Activated CD4-positive, alpha-beta T cell treated with anti-CD3 and anti-CD28 coated beads, Interleukin-2, amount 10 ng/mL, durations not matched to agents 24 days and 14 days (primary cell): ENCODE measurements at regions not wholly inside any gene's neighbourhood (a gene's known extent, or its start where the extent isn't known, plus 50 kb on each side); places are given as distances from the start of the nearest gene placed in this dataset.

Source experiments
- DNase-seq: peaks from one replicate; pipeline ENCODE4 v3.0.0; 2022
- H3K27ac Mint-ChIP-seq: one replicate; pipeline ENCODE4 v1.8.0; 2022; ENCODE audit warnings: mild to moderate bottlenecking, mixed read lengths
- H3K27me3 Mint-ChIP-seq: one replicate; pipeline ENCODE4 v1.8.0; 2022; ENCODE audit warnings: mixed read lengths
- H3K36me3 Mint-ChIP-seq: one replicate; pipeline ENCODE4 v1.8.0; 2022; ENCODE audit warnings: low read depth, mild to moderate bottlenecking, mixed read lengths
- H3K4me1 Mint-ChIP-seq: one replicate; pipeline ENCODE4 v1.8.0; 2021; ENCODE audit warnings: mixed read lengths
- H3K4me3 Mint-ChIP-seq: one replicate; pipeline ENCODE4 v1.8.0; 2022; ENCODE audit warnings: mild to moderate bottlenecking, moderate library complexity, mixed read lengths
- H3K9me3 Mint-ChIP-seq: one replicate; pipeline ENCODE4 v1.8.0; 2021; ENCODE audit warnings: mixed read lengths
- intact Hi-C: fragments of 100-400 bp; cut with micrococcal nuclease; formaldehyde crosslinking; loops from one replicate; pipeline ENCODE4 v1.15.1; 2023

DNA sequence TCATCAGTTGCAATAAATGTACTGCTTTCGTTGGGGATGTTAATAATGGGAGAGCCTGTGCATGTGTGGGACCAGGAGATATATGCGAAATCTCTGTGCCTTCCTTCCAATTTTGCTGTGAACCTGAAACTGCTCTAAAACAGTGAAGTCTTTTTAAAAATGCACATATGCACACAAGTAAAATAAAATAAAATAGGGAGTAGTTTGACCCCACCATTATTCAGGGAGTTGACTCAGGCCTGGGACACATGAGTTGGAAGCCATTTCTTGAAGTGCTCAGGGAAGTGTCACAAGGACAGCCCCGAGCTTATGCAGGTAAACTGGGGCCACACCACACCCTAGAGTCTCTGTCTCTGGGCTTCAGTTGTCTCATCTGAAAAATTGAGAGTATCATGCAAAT is 183.1 kb upstream of the POU2AF2 start:
- Mint-ChIP-seq H3K27me3 (no peaks in the 10 kb centered on the region), H3K27ac (no peak overlapping the region), H3K4me3 (no peak overlapping the region), H3K4me1 (no peaks in the 10 kb centered on the region), H3K36me3 (no peaks in the 10 kb centered on the region), H3K9me3 (no peaks in the 10 kb centered on the region)
- intact Hi-C loops: no loop called here
- DNase-seq: no peak

DNA sequence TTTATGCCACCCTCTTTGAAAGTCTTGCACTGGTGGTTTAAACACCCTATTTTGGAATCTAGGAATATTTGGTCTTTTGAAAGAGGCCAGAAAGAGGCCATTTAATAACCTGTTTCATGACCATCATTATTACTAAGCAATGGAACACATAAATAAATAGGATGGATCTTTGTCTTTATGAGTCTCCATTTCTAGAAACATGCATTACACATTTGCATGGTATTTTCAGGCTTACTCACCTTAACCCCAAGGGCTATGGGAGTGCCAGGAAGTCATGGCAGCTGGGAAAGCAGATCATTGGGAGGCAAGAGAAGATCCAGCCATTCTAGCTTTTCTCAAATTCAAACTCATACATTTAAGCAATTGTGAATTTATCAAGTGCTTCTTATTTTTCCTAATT is 185.8 kb upstream of the POU2AF2 start:
- Mint-ChIP-seq H3K9me3 (no peaks in the 10 kb centered on the region), H3K4me1 (no peaks in the 10 kb centered on the region), H3K27me3 (no peaks in the 10 kb centered on the region), H3K36me3 (no peaks in the 10 kb centered on the region), H3K4me3 (no peak overlapping the region), H3K27ac (no peak overlapping the region)
- intact Hi-C loops: no loop called here
- no peak for DNase-seq

DNA sequence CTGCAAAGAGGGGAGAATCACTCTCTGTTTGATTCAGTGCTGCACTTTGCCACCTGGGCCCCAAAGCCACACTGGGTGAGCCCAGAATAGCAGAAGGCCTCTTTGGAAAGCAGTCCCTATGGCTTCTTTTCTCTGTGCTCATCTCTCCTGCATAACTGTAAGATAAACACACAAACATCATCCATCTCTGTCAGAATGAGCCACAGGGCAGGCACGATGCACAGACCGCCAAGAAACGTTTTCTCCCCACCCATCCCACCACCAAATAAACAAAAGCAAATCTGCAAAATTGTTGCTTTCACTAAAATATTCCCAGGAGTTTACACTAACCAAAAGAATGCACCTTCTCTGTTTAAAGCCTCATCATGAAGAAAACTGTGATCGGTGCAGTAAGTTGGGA is 196.4 kb upstream of the POU2AF2 start:
- intact Hi-C loops: no loop called here
- H3K4me1 Mint-ChIP-seq: no peaks in the 10 kb centered on the region

DNA sequence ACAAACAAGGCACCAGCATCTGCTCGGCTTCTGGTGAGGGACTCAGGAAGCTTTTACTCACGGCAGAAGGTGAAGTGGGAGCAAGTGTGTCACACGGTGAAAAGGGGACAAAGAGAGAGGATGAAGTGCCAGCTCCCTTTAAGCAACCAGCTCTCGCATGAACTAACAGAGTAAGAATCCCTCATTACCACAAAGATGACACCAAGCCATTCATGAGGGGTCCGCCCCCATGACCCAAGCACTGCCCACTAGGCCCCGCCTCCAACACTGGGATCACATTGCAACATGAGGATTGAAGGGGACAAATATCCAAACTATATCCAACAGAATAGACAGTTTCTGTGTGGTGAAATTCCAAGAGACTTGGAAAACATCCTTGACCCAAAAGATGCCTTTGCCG is 198.2 kb upstream of the POU2AF2 start:
- Mint-ChIP-seq H3K36me3 (no peaks in the 10 kb centered on the region), H3K27me3 (no peaks in the 10 kb centered on the region), H3K27ac (no peak overlapping the region), H3K4me1 (no peaks in the 10 kb centered on the region), H3K4me3 (no peak overlapping the region), H3K9me3 (no peaks in the 10 kb centered on the region)
- intact Hi-C loops: no loop called here
- no peak for DNase-seq

More for the DNA sequence above, 196.4 kb upstream of the POU2AF2 start:
- Mint-ChIP-seq H3K9me3 (no peaks in the 10 kb centered on the region), H3K36me3 (no peaks in the 10 kb centered on the region), H3K27ac (no peak overlapping the region), H3K4me3 (no peak overlapping the region), H3K27me3 (no peaks in the 10 kb centered on the region)
- no peak for DNase-seq

DNA sequence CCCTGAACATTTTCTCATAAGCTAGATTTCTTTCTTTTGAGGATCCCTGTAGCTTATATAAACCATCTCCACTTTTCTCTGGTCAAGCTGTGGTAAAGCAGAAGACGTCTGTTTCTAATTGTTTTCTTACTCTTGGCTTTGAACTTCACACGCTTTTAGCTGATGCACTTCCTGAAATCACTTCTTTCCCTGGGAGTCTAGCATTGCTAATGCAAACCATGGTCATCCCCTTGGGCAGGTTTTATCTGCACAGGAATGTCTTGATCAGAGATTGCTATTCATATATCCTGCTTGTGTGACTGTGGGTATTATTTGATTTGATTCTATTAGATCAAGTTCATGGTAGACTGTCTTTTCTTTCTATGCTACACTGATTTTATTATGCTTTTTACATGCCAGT is 199.2 kb upstream of the POU2AF2 start:
- H3K4me3 Mint-ChIP-seq: no peak overlapping the region
- no peaks in the 10 kb centered on the region for H3K9me3 Mint-ChIP-seq
- no peaks in the 10 kb centered on the region for H3K27me3 Mint-ChIP-seq
- H3K4me1 Mint-ChIP-seq: no peaks in the 10 kb centered on the region
- intact Hi-C loops: no loop called here
- H3K36me3 Mint-ChIP-seq: no peaks in the 10 kb centered on the region
- DNase-seq: no peak
- no peak overlapping the region for H3K27ac Mint-ChIP-seq

DNA sequence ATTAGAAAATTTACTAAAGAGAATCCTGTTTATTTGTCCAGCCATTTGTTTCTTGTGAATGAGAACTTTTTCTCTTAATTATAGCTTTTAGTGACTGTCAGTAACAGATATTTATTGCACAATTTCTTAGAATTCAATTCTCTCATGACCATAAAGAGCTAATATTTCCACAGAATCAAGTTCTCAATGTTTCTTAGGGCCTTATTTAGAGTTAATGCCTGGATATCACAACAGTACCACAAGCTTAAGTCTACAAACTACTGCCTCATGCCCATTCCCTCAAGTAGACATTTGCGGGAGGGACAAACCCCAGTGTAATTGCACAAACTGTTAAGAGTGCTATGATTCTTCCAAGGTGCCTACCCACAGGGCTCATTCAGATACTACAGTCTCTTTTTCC is 199.7 kb upstream of the POU2AF2 start:
- no peaks in the 10 kb centered on the region for H3K9me3 Mint-ChIP-seq
- intact Hi-C loops: no loop called here
- no peaks in the 10 kb centered on the region for H3K27me3 Mint-ChIP-seq
- no peak for DNase-seq
- H3K4me3 Mint-ChIP-seq: no peak overlapping the region
- H3K27ac Mint-ChIP-seq: no peak overlapping the region
- no peaks in the 10 kb centered on the region for H3K4me1 Mint-ChIP-seq
- H3K36me3 Mint-ChIP-seq: no peaks in the 10 kb centered on the region

DNA sequence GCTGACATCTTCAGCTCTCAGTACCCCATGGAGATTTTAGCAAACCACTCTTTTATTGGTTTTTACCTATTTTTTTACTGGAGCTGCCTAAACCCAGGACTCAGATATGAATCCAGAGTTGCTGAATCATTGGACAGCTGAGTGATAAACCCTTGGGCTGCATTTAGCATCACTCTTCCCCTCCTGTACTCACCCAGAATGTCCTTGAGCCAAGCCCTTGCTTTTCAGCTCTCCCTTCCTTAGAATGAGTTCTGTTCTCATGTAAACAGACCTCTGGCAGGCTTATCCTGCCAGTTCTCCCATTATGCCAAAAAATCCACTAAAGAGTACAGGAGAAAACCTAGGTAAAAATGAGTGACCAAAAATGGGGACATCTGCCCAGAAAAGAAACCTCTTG is 200.1 kb upstream of the POU2AF2 start:
- Mint-ChIP-seq H3K4me1 (no peaks in the 10 kb centered on the region), H3K36me3 (no peaks in the 10 kb centered on the region), H3K27ac (no peak overlapping the region), H3K27me3 (no peaks in the 10 kb centered on the region), H3K9me3 (no peaks in the 10 kb centered on the region), H3K4me3 (no peak overlapping the region)
- DNase-seq: no peak
- intact Hi-C loops: no loop called here

DNA sequence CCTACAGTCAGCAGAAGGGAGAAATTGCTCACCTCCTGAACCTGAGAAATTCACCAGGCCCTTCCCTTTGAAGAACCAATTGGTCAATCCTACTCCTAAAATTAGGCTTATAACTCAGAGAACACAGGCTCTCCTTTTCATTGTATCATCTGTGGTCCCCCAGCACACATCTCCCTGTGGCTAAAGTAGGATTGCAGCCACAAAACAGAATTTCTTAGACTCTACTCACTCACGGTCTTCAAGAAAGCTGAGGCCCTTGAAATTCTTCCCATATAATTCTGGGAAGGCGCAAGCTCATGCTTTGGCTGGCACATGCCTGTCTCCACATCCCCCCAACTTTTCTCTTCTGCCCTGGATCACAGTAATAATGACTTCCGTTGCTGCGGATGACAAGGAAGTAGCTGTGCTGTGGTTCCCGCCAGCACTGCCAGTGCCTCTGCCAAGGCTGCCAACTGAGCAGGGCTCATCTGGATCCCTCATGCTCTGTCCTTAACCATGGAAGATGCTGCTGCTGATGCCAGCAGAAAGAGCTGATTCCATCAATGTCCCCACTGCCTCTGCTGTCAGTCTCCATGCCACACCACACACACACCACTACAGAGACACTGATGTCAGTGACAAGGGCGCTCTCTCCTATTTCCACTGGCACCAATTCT is 200.6 kb upstream of the POU2AF2 start:
- Mint-ChIP-seq H3K36me3 (no peaks in the 10 kb centered on the region), H3K27ac (no peak overlapping the region), H3K4me3 (no peak overlapping the region), H3K27me3 (no peaks in the 10 kb centered on the region), H3K9me3 (no peaks in the 10 kb centered on the region), H3K4me1 (no peaks in the 10 kb centered on the region)
- intact Hi-C loops: no loop called here
- no peak for DNase-seq

DNA sequence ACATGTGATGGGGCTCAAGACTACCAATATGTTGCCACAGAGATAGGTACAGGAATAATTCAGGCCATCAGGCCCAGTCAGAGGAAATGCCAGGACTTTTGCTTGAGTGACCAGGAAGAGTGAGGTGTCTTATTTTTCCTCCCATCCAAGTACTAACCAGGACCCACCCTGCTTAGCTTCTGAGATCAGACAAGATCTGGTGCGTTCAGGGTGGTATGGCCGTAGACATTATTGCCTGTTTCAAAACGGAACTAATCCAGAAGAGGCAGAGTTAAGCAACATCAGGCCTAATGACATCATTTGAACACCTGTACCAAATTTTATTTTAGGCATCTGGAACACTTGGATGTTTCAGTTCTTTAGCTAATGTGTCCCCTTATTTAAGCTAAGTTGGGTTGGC is 205.5 kb upstream of the POU2AF2 start:
- H3K9me3 Mint-ChIP-seq: no peaks in the 10 kb centered on the region
- no peak for DNase-seq
- no peaks in the 10 kb centered on the region for H3K4me1 Mint-ChIP-seq
- no peaks in the 10 kb centered on the region for H3K27me3 Mint-ChIP-seq
- H3K4me3 Mint-ChIP-seq: no peak overlapping the region
- no peaks in the 10 kb centered on the region for H3K36me3 Mint-ChIP-seq
- H3K27ac Mint-ChIP-seq: no peak overlapping the region
- intact Hi-C loops: no loop called here

DNA sequence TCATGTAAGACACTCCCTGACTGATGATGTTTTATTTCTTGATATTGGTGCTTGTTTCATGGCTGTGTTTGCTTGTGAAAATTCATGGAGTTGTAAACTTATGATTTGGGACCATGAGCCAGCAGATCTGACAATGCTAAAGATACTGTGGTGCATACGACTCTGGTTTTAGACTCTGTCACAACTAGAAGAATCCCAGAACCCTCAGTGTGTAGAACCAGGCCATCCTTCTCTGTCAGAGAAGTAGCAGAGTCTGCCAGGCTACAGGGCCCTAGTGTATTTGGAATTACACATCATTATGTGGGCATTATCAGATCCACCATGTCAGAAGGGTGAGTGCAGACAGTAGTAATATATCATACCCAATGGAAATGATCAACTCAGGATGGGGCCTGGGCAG is 209.8 kb upstream of the POU2AF2 start:
- Mint-ChIP-seq H3K4me1 (no peaks in the 10 kb centered on the region), H3K36me3 (no peaks in the 10 kb centered on the region), H3K4me3 (no peak overlapping the region), H3K27ac (no peak overlapping the region), H3K9me3 (no peaks in the 10 kb centered on the region), H3K27me3 (no peaks in the 10 kb centered on the region)
- DNase-seq: no peak
- intact Hi-C loops: no loop called here

DNA sequence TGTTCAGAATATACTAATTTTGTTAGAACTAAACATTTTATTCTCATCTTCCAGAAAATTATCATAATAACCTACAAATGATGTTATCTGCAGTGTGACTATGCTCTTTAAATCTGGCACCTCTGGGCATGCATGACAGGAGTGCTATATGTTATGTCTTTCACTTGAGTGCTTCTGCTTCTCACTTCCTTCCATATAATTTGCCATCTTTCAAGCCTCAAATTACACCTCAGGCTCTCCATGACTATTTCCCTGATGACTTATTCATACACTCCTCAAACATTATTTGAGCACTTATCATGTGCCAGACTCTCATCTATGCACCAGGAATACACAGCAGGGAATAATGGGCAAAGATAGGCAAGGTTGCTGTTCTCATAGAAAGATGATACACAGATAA is 219.3 kb upstream of the POU2AF2 start:
- Mint-ChIP-seq H3K36me3 (no peaks in the 10 kb centered on the region), H3K9me3 (no peaks in the 10 kb centered on the region), H3K4me1 (no peaks in the 10 kb centered on the region), H3K4me3 (no peak overlapping the region), H3K27me3 (peaks cover 9% of the 10 kb centered on the region), H3K27ac (no peak overlapping the region)
- intact Hi-C loops: no loop called here
- no peak for DNase-seq

DNA sequence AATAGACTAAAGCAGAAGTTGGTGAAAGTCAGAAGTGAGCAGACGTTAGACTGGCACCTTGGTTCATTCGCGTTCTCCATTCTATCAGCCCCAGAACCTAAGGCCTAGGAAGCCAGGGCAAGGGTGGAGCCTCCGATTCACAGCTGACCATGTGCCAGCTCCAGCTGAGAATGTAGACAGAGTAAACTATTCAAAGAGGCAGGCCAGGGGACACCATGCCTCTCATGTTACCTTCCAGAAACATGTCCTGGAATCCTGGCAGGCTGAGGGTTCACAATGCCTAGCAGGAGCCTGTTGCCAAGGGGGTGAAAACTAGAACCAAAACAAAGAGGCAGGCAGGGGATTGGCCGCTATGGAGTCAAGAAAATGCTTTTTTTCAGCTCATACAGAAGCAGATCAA is 224.4 kb upstream of the POU2AF2 start:
- DNase-seq: no peak
- peaks cover 10% of the 10 kb centered on the region for H3K27me3 Mint-ChIP-seq
- no peaks in the 10 kb centered on the region for H3K9me3 Mint-ChIP-seq
- H3K36me3 Mint-ChIP-seq: no peaks in the 10 kb centered on the region
- intact Hi-C loops: no loop called here
- no peak overlapping the region for H3K4me3 Mint-ChIP-seq
- H3K27ac Mint-ChIP-seq: no peak overlapping the region
- no peaks in the 10 kb centered on the region for H3K4me1 Mint-ChIP-seq

DNA sequence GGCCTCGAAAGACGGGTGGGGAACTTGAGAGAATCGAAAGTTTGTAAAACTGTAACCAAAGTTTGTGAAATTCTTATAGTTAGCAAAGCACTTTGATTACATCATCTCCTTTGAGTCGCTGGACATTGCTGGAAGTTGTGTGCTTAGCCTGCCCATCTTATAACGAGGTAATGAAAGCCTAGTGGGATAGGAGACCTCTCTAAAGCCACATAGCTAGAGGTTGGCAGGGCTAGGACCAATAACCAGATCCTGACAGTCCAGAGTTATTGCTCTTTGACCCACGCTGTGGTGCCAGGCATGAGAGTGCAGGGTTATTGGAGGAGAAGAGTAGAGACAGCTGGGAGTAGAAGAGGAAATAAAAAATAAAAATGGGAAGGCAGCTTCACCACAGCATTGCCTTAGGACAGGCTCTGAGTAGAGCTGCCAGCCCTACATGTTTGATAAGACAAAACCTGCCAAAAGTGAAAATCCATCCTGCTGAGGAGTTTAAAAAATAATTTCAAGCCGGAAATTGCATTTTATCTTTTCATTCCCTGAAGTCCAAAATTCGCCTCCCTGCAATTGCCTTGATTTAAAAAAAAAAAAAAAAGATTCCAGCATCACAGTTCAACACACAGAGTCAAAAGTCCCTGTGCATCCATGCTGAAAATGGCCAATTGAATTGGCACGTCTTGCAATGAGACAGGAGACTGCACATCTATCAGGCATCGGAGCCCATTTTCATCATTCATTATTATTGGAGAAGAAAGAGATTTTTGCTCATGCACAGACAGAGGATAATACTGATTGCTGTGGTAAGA is 225.5 kb upstream of the POU2AF2 start:
- intact Hi-C loops: no loop called here
- H3K36me3 Mint-ChIP-seq: no peaks in the 10 kb centered on the region

DNA sequence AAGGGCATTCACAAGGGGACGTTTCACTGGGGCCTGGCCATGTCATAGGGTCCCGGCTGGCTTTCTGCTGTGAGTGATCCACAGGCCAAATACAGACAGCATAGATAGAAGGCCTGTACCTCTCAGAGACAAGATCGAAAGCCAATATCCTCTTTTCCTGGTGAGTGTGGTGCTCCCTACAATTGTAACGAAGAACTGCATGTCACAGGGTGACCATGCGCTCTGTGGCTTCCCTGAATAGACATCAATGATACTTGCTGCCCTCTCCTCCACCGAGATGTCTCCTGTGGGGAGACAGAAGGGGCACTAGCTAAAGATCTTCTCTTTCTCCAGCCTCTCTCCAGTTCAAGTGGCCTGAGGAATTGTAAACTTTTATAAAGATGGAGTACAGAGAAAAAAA is 226.1 kb upstream of the POU2AF2 start:
- Mint-ChIP-seq H3K36me3 (no peaks in the 10 kb centered on the region), H3K27me3 (peaks cover 12% of the 10 kb centered on the region), H3K4me3 (no peak overlapping the region), H3K9me3 (no peaks in the 10 kb centered on the region), H3K27ac (no peak overlapping the region), H3K4me1 (no peaks in the 10 kb centered on the region)
- DNase-seq: no peak
- intact Hi-C loops: no loop called here

More for the DNA sequence above, 225.5 kb upstream of the POU2AF2 start:
- no peak overlapping the region for H3K27ac Mint-ChIP-seq
- H3K4me3 Mint-ChIP-seq: no peak overlapping the region
- no peaks in the 10 kb centered on the region for H3K9me3 Mint-ChIP-seq
- DNase-seq: no peak
- no peaks in the 10 kb centered on the region for H3K4me1 Mint-ChIP-seq
- H3K27me3 Mint-ChIP-seq: peaks cover 11% of the 10 kb centered on the region

DNA sequence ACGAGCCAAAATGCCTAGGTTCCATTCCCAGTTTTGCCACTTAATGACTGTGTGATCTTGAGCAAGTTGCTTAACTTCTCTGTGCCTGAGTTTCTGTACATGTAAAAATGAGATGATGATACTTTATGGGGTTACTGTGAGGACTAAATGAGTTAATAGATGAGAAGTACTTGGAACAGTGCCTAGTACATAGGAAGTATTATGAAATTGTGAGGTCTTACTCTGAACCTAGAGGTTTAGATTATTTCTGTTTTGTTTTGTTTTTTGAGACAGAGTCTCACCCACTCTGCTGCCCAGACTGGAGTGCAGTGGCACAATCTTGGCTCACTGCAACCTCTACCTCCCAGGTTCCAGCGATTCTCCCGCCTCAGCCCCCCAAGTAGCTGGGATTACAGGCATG is 227.0 kb upstream of the POU2AF2 start:
- H3K27me3 Mint-ChIP-seq: peaks cover 12% of the 10 kb centered on the region
- H3K9me3 Mint-ChIP-seq: no peaks in the 10 kb centered on the region
- H3K27ac Mint-ChIP-seq: no peak overlapping the region
- H3K4me1 Mint-ChIP-seq: no peaks in the 10 kb centered on the region
- no peaks in the 10 kb centered on the region for H3K36me3 Mint-ChIP-seq
- no peak for DNase-seq
- intact Hi-C loops: no loop called here
- H3K4me3 Mint-ChIP-seq: no peak overlapping the region
